ENCODE measurements at regions not wholly inside any gene's neighbourhood (a gene's known extent, or its start where the extent isn't known, plus 50 kb on each side); places are given as distances from the start of the nearest gene placed in this dataset.

DNA sequence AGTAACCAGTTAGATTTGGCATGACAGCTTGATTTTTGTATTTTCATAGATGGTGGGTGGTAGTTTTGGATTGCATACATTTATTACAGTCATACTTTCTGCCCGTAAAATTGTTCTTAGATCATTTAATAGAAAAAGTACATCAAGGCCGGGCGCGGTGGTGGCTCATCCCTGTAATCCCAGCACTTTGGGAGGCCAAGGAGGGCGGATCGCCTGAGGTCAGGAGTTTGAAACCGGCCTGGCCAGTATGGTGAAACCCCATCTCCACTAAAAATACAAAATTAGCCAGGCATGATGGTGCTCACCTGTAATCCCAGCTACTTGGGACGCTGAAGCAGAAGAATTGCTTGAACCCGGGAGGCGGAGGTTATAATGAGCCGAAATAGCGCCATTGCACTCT is 55.0 kb upstream of the UBE2L5 start:
- TF ChIP-seq, protein P1, sequence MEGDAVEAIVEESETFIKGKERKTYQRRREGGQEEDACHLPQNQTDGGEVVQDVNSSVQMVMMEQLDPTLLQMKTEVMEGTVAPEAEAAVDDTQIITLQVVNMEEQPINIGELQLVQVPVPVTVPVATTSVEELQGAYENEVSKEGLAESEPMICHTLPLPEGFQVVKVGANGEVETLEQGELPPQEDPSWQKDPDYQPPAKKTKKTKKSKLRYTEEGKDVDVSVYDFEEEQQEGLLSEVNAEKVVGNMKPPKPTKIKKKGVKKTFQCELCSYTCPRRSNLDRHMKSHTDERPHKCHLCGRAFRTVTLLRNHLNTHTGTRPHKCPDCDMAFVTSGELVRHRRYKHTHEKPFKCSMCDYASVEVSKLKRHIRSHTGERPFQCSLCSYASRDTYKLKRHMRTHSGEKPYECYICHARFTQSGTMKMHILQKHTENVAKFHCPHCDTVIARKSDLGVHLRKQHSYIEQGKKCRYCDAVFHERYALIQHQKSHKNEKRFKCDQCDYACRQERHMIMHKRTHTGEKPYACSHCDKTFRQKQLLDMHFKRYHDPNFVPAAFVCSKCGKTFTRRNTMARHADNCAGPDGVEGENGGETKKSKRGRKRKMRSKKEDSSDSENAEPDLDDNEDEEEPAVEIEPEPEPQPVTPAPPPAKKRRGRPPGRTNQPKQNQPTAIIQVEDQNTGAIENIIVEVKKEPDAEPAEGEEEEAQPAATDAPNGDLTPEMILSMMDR (IDR thresholded peaks at IDR 0.05 in 2 of 3, conservative IDR thresholded peaks at IDR 0.05 in 1 of 3; ENCODE audit: borderline replicate concordance in 1 of 3, insufficient read depth in 1 of 3, low read depth in 2 of 3, low read length in 2 of 3), result no peak
- no peak for TF ChIP-seq POLR2AphosphoS5 (IDR thresholded peaks at IDR 0.05; ENCODE audit: low read depth, low read length)
- TF ChIP-seq SP1 (IDR thresholded peaks at IDR 0.05; ENCODE audit: low read depth), result no peak
- TF ChIP-seq EZH2phosphoT487 (IDR thresholded peaks at IDR 0.05; ENCODE audit: borderline replicate concordance), result no peak
- no peak for TF ChIP-seq JUND (IDR thresholded peaks at IDR 0.05)
